HG03139 (cell line): ENCODE measurements at regions not wholly inside any gene's neighbourhood (a gene's known extent, or its start where the extent isn't known, plus 50 kb on each side); places are given as distances from the start of the nearest gene placed in this dataset.
A peak's percentile ranks its signal among the peaks of the same experiment; 100 is the strongest.
"Not testable (repeated sequence)": the region's sequence is repeated elsewhere in the genome, so short reads cannot be mapped to it uniquely, and the experiment has no call there.

ENCODE experiments used
- ATAC-seq: cut with Tn5 transposase; IDR thresholded peaks from one replicate; pipeline ENCODE4 v1.9.1; 2021; ENCODE audit not compliant: unreplicated experiment

- no peak for ATAC-seq
Measured at GRCh38 chr3:157589211-157589610, 86.0 kb upstream of the VEPH1 start.

GRCh38 chr3:157588386-157589060 lies 85.3 kb upstream of the VEPH1 start:
- no peak for ATAC-seq

GRCh38 chr3:157586293-157586692 lies 83.1 kb upstream of the VEPH1 start:
- ATAC-seq, result no peak

- no peak for ATAC-seq
Measured at GRCh38 chr3:157585386-157585785, 82.2 kb upstream of the VEPH1 start.

GRCh38 chr3:157582637-157582973 lies 79.4 kb upstream of the VEPH1 start:
- ATAC-seq, result no peak

- not testable (repeated sequence) for ATAC-seq
Measured at GRCh38 chr3:157581956-157582636, 78.9 kb upstream of the VEPH1 start.

GRCh38 chr3:157581371-157581770 lies 78.2 kb upstream of the VEPH1 start:
- ATAC-seq, result no peak

- ATAC-seq, result no peak
Measured at GRCh38 chr3:157578181-157578580, 75.0 kb upstream of the VEPH1 start.

GRCh38 chr3:157574531-157574930 lies 71.3 kb upstream of the VEPH1 start:
- no peak for ATAC-seq

GRCh38 chr3:157573780-157574378 lies 70.7 kb upstream of the VEPH1 start:
- no peak for ATAC-seq

- no peak for ATAC-seq
Measured at GRCh38 chr3:157573281-157573680, 70.1 kb upstream of the VEPH1 start.

GRCh38 chr3:157572559-157573270 lies 69.5 kb upstream of the VEPH1 start:
- ATAC-seq, result peak; percentile 63

GRCh38 chr3:157566596-157566995 lies 63.4 kb upstream of the VEPH1 start:
- ATAC-seq, result no peak

- ATAC-seq, result no peak
Measured at GRCh38 chr3:157559401-157559800, 56.2 kb upstream of the VEPH1 start.
